Adrenal gland (tissue), 9 donors: ENCODE measurements at regions not wholly inside any gene's neighbourhood (a gene's known extent, or its start where the extent isn't known, plus 50 kb on each side); places are given as distances from the start of the nearest gene placed in this dataset.

Experiments used
- DNase-seq, 7 donors: peaks; one replicate each; pipeline ENCODE4 v3.0.0-alpha.2; 2019 to 2020
- H3K27ac ChIP-seq, 5 donors: fragments of 200-600 bp; sonication (generic) in 4 of 5; 1 replicate in 3 of 5; 2 replicates in 2 of 5; pipeline versions ENCODE4 v1.5.1 to v1.8.0; 2016 to 2020; ENCODE audit warnings: mild to moderate bottlenecking in 1 of 5
- H3K27me3 ChIP-seq: fragments of 200-600 bp; 2 replicates; pipeline ENCODE4 v1.8.0; 2021
- H3K36me3 ChIP-seq, 2 donors: fragments of 200-600 bp; replicated peaks in 1 of 2; 1 replicate in 1 of 2; 2 replicates in 1 of 2; pipeline versions ENCODE4 v1.5.1 to v1.8.0; 2018 to 2022
- H3K4me1 ChIP-seq, 2 donors: fragments of 200-600 bp; replicated peaks in 1 of 2; 1 replicate in 1 of 2; 2 replicates in 1 of 2; pipeline versions ENCODE4 v1.5.1 to v1.8.0; 2018 to 2021
- H3K4me3 ChIP-seq, 4 donors: fragments of 200-600 bp; sonication (generic) in 3 of 4; one replicate each; pipeline ENCODE4 v1.5.1; 2016 to 2018
- H3K9me3 ChIP-seq, 3 donors: fragments of 200-600 bp; sonication (generic) in 1 of 3; replicated peaks in 1 of 3; 1 replicate in 2 of 3; 2 replicates in 1 of 3; pipeline versions ENCODE4 v1.5.1 to v1.8.0; 2016 to 2021
- CTCF ChIP-seq, 6 experiments: fragments of 450-650 bp in 4 of 6; fragments of 200-600 bp in 2 of 6; sonication (generic) in 1 of 6; IDR thresholded peaks; 1 replicate in 5 of 6; 2 replicates in 1 of 6; pipeline versions ENCODE4 v1.5.1 to v1.8.0; 2016 to 2021; ENCODE audit warnings: antibody characterized with exemption in 6 of 6, mild to moderate bottlenecking in 2 of 6, moderate library complexity in 1 of 6
- POLR2A ChIP-seq, 2 donors: fragments of 450-650 bp; IDR thresholded peaks; one replicate each; pipeline ENCODE4 v1.6.1; 2017; ENCODE audit warnings: antibody characterized with exemption in 2 of 2, mild to moderate bottlenecking in 2 of 2, moderate library complexity in 1 of 2
- WGBS, 4 donors: extraction: QIAGEN DNeasy Blood & Tissue Kit in 2 of 4; methylation state at CpG; one replicate each; pipeline versions ENCODE4 v1.1.5 to v1.1.7; 2013 to 2017; 5-methylcytosine and 5-hydroxymethylcytosine counted together
- intact Hi-C, 2 donors: fragments of 100-400 bp; cut with DNase I; formaldehyde crosslinking; loops; one replicate each; pipeline versions ENCODE4 v1.14.1 to v1.15.0; 2022 to 2023
- donor health status: healthy with polysubstance abuse.
- donor health status: Bipolar disorder and iron deficiency.
- donor health status: DM: yes; HTN: yes; CAD: no.
- donor health status: DM: no; HTN: no; CAD: no.
- donor health status: DM: no; HTN: no; CAD: no.

GRCh38 chr20:1831096-1831495 is 64.1 kb upstream of the SIRPA start:
- DNase-seq, result no peak
- Histone ChIP-seq H3K4me1 (peaks cover 30 to 38% of the 10 kb centered on the region in 2 donors), H3K9me3 (no peaks in the 10 kb centered on the region), H3K4me3 (no peak overlapping the region), H3K27ac (peak overlapping the region in 1 of 5 donors; percentile 58), H3K36me3 (no peaks in the 10 kb centered on the region), H3K27me3 (no peaks in the 10 kb centered on the region)
- 44 to 64% (median 50%) methylated on average over 6 of the region's 6 CpGs for WGBS, 4 donors
- intact Hi-C loops, result no loop called here
- TF ChIP-seq POLR2A (IDR thresholded peaks at IDR 0.05), result no peak
- no peak for TF ChIP-seq CTCF (IDR thresholded peaks at IDR 0.05)

DNA sequence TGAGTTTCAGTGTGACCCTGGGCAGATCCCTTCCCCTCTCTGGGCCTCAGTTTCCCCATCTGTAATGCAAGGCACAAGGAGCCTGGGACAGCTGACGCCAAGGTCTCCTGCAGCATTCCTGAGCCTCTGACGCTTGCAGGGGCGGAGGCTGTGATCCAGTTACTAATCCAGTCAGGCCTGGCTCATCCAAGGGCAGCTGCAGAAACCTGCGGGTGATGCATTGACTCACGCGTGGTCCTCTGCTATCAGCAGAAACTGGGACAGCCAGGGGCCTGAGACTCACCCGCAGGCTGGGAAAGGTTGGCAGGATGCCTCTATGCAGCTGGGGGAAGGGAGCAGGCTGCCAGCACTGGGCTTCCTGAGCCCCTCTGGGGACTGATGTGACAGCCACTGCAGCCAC is 65.0 kb upstream of the SIRPA start:
- DNase-seq, result peak; percentile 94 to 99 (median 98)
- Histone ChIP-seq H3K27me3 (no peaks in the 10 kb centered on the region), H3K4me3 (no peak overlapping the region), H3K27ac (peak overlapping the region; percentile 35 to 80 (median 56)), H3K9me3 (no peaks in the 10 kb centered on the region), H3K4me1 (peaks cover 30 to 38% of the 10 kb centered on the region in 2 donors), H3K36me3 (no peaks in the 10 kb centered on the region)
- intact Hi-C loops, result no loop called here
- TF ChIP-seq CTCF (IDR thresholded peaks at IDR 0.05) (no peak), POLR2A (IDR thresholded peaks at IDR 0.05) (peak in 1 of 2 donors; percentile 43)
- 17 to 29% (median 25%) methylated on average over 5 to 7 of the region's 7 CpGs for WGBS, 4 donors

DNA sequence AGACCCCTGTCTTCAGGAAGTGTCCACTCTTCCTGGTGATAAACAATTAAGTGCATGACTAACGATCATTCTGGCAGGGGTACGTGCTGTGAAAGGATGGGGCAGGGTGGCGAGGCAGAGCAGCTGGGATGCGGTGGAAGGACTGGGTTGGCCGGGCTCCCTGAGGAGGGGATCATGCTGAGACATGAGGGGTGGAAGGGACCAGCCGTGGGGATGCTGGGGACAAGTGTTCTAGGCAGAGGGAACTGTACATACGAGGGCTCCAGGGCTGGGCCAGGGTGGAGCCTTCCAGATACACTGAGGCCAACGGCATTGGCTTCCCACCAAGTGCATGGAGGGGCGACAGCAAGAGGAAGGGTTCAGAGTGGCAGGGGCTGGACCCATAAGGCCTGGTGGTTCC is 65.7 kb upstream of the SIRPA start:
- no peak for DNase-seq
- Histone ChIP-seq H3K4me3 (no peak overlapping the region), H3K4me1 (peaks cover 30 to 38% of the 10 kb centered on the region in 2 donors), H3K27me3 (no peaks in the 10 kb centered on the region), H3K27ac (peak overlapping the region in 4 of 5 donors; percentile 36 to 80 (median 57)), H3K36me3 (no peaks in the 10 kb centered on the region), H3K9me3 (no peaks in the 10 kb centered on the region)
- 57 to 69% (median 64%) methylated on average over 9 of the region's 9 CpGs for WGBS, 4 donors
- intact Hi-C loops, result no loop called here
- no peak for TF ChIP-seq POLR2A (IDR thresholded peaks at IDR 0.05)

DNA sequence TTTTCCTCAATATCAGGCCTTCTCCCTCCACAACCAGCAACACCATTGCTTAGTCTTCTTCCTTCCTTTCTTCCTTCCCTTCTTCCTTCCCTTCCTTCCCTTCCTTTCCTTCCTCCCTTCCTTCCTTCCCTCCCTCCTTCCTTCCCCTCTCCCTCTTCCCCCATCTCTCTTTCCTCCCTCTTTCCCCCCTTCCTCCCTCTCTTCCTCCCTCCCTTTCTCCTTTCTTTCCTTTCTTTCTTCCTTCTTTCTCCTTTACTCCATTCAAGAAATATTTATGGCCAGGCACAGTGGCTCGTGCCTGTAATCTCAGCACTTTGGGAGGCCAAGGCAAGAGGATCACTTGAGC is 66.4 kb upstream of the SIRPA start:
- DNase-seq, result no peak
- WGBS, 4 donors, result 26 to 45% (median 33%) methylated on average over 1 of the region's 1 CpG
- Histone ChIP-seq H3K9me3 (no peaks in the 10 kb centered on the region), H3K27me3 (no peaks in the 10 kb centered on the region), H3K27ac (peak overlapping the region in 4 of 5 donors; percentile 55 to 93 (median 68)), H3K4me1 (peaks cover 30 to 38% of the 10 kb centered on the region in 2 donors), H3K4me3 (no peak overlapping the region), H3K36me3 (no peaks in the 10 kb centered on the region)
- TF ChIP-seq POLR2A (IDR thresholded peaks at IDR 0.05) (no peak), CTCF (IDR thresholded peaks at IDR 0.05) (no peak)
- intact Hi-C loops, result no loop called here

DNA sequence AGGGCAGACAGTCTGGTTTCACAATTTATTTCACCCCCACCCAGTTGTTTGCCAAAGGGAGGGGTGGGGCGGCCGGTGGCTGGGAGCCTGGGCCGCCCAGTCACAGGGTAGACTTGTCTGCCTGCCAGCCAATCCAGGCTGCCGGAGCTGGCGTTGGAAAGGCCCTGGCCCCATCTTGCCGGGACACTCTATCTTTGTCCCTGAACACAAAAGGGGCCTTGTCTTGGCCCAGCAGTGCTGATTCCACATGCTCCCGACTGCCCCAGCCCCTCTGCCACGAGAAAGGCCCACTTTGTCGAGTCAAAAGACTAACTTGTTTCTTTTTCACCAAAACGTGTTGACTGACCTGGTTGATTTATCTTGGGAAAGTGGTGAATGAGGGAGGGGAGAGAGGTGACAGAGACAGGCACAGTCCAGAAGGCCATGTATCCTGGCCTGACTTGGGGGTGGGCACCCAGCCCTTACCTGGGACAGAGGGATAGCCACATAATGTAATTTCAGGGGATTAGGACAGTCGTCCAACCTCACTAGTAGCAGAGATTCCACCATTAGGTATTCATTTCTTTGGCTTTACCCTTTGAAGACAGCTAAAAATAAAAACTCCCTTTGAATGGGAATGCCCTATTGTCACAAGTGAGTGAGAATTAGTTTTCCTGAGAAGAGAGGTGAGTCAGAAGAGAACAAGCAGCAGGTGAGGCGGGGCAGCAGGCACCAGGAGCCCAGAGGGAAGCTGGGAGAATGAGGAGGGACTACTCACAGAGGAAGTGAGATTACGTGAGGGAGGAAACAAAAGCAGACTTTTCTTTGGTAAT is 67.0 kb upstream of the SIRPA start:
- Histone ChIP-seq H3K4me1 (peaks cover 30 to 38% of the 10 kb centered on the region in 2 donors), H3K27me3 (no peaks in the 10 kb centered on the region), H3K36me3 (no peaks in the 10 kb centered on the region), H3K27ac (peak overlapping the region; percentile 55 to 93 (median 73)), H3K9me3 (peaks cover 0 to 4% (median 0%) of the 10 kb centered on the region in 3 donors), H3K4me3 (no peak overlapping the region)
- TF ChIP-seq POLR2A (IDR thresholded peaks at IDR 0.05), result peak in 1 of 2 donors; percentile 53
- no peak for TF ChIP-seq CTCF (IDR thresholded peaks at IDR 0.05)
- 27 to 42% (median 33%) methylated on average over 10 to 13 of the region's 13 CpGs for WGBS, 4 donors
- intact Hi-C loops, result no loop called here
- DNase-seq, result peak; percentile 86 to 94 (median 91)
